ENCODE measurements at regions not wholly inside any gene's neighbourhood (a gene's known extent, or its start where the extent isn't known, plus 50 kb on each side); places are given as distances from the start of the nearest gene placed in this dataset.

- peaks cover 3% of the 10 kb centered on the region for H3K27me3 Mint-ChIP-seq (ENCODE audit: insufficient read depth, low read depth, poor library complexity)
- no peak for DNase-seq (ENCODE audit: low spot score)
- TF ChIP-seq EZH2 (IDR thresholded peaks at IDR 0.05; ENCODE audit: low read depth, unreplicated experiment) = no peak
- H3K4me3 ChIP-seq = no peak overlapping the region
- peaks cover 7% of the 10 kb centered on the region; the same call in 2 of the 3 replicates for H3K9me3 Mint-ChIP-seq
- 0 out of 2 replicates have a peak overlapping the region, but pooled peaks have one; percentile 80 for H3K27ac Mint-ChIP-seq
- no peaks in the 10 kb centered on the region for H4K20me1 ChIP-seq (replicated peaks; ENCODE audit: insufficient read depth)
- peaks cover 26% of the 10 kb centered on the region; the same call in 2 of the 3 replicates for H3K36me3 Mint-ChIP-seq (ENCODE audit: low read depth)
- H3K4me3 Mint-ChIP-seq = no peak overlapping the region
- peaks cover 32% of the 10 kb centered on the region for H3K4me1 Mint-ChIP-seq
- H2AFZ ChIP-seq = peak overlapping the region; percentile 8; the same call in 1 of the 2 replicates
- H3K27me3 ChIP-seq (ENCODE audit: insufficient read depth) = no peaks in the 10 kb centered on the region
- no peak for ATAC-seq
- H3K9me2 ChIP-seq (ENCODE audit: insufficient read depth) = peaks cover 11% of the 10 kb centered on the region; the same call in 1 of the 2 replicates
- no peak overlapping the region for H3K27ac ChIP-seq (ENCODE audit: low read depth)
- no peaks in the 10 kb centered on the region for H3F3A ChIP-seq (replicated peaks; ENCODE audit: low read depth)
- no peaks in the 10 kb centered on the region for H3K36me3 ChIP-seq (ENCODE audit: insufficient read depth)
- no peaks in the 10 kb centered on the region for H3K79me2 ChIP-seq (replicated peaks; ENCODE audit: insufficient read depth)
- no peak overlapping the region for H3K4me2 ChIP-seq
- H3K4me1 ChIP-seq (ENCODE audit: insufficient read depth) = peaks cover 13% of the 10 kb centered on the region
Observed at GRCh38 chr4:96342196-96342595, 502.3 kb downstream of the PDHA2 start.

- H3F3A ChIP-seq (replicated peaks; ENCODE audit: low read depth) = no peaks in the 10 kb centered on the region
- peak; percentile 94 for ATAC-seq
Observed at GRCh38 chr4:96342790-96343455, 503.0 kb downstream of the PDHA2 start.

More at GRCh38 chr4:96342790-96343455, 503.0 kb downstream of the PDHA2 start:
- H3K27ac Mint-ChIP-seq = peak overlapping the region; percentile 76
- Histone ChIP-seq H3K9me2 (ENCODE audit: insufficient read depth) (peaks cover 14% of the 10 kb centered on the region; the same call in 1 of the 2 replicates), H3K27me3 (ENCODE audit: insufficient read depth) (no peaks in the 10 kb centered on the region), H3K4me3 (peak overlapping the region; percentile 2), H4K20me1 (replicated peaks; ENCODE audit: insufficient read depth) (no peaks in the 10 kb centered on the region), H3K36me3 (ENCODE audit: insufficient read depth) (no peaks in the 10 kb centered on the region), H3K4me1 (ENCODE audit: insufficient read depth) (peaks cover 13% of the 10 kb centered on the region), H3K79me2 (replicated peaks; ENCODE audit: insufficient read depth) (no peaks in the 10 kb centered on the region), H2AFZ (no peak overlapping the region), H3K27ac (ENCODE audit: low read depth) (peak overlapping the region; percentile 87), H3K4me2 (peak overlapping the region; percentile 35)
- H3K4me3 Mint-ChIP-seq = peak overlapping the region; percentile 0; the same call in 1 of the 3 replicates
- TF ChIP-seq STAT1 (IDR thresholded peaks at IDR 0.05; ENCODE audit: unreplicated experiment) (no peak), ZNF331 (CRISPR knock-in tag; IDR thresholded peaks at IDR 0.05; ENCODE audit: low read depth) (no peak), ZNF462 (CRISPR knock-in tag; IDR thresholded peaks at IDR 0.05) (peak; percentile 57; the same call in 1 of the 2 replicates), ZNF114 (CRISPR knock-in tag; IDR thresholded peaks at IDR 0.05) (no peak), NANOG (IDR thresholded peaks at IDR 0.05; ENCODE audit: borderline replicate concordance) (peak; percentile 85), ETS1 (IDR thresholded peaks at IDR 0.05) (0 out of 2 replicates have a peak, but pooled peaks have one; percentile 23), POLR2AphosphoS5 (IDR thresholded peaks at IDR 0.05; ENCODE audit: low read depth) (no peak), CREB1 (CRISPR knock-in tag; IDR thresholded peaks at IDR 0.05; ENCODE audit: low read depth) (no peak), REST (IDR thresholded peaks at IDR 0.05; ENCODE audit: unreplicated experiment) (no peak), JUNB (IDR thresholded peaks at IDR 0.05; ENCODE audit: unreplicated experiment) (no peak)
- DNase-seq (ENCODE audit: low spot score) = peak; percentile 52
- peaks cover 3% of the 10 kb centered on the region for H3K27me3 Mint-ChIP-seq (ENCODE audit: insufficient read depth, low read depth, poor library complexity)
- H3K9me3 Mint-ChIP-seq = peaks cover 10% of the 10 kb centered on the region; the same call in 2 of the 3 replicates
- H3K36me3 Mint-ChIP-seq (ENCODE audit: low read depth) = peaks cover 31% of the 10 kb centered on the region; the same call in 2 of the 3 replicates
- H3K4me1 Mint-ChIP-seq = peaks cover 32% of the 10 kb centered on the region

Data from GM23338 (cell line).